A549 (cell line): ENCODE measurements at regions not wholly inside any gene's neighbourhood (a gene's known extent, or its start where the extent isn't known, plus 50 kb on each side); places are given as distances from the start of the nearest gene placed in this dataset.

ENCODE experiments used
- BHLHE40 ChIP-seq: IDR thresholded peaks from 2 replicates; pipeline ENCODE4 v1.6.1; 2012; ENCODE audit warnings: low read depth, low read length, inconsistent platforms
- CTCF ChIP-seq: fragments of >200 bp; sonication (Bioruptor Twin); formaldehyde crosslinking; IDR thresholded peaks from 3 replicates; pipeline ENCODE4 v1.5.1; 2016
- RAD21 ChIP-seq, 2 experiments: fragments of >200 bp in 1 of 2; sonication (Bioruptor Twin) in 1 of 2; formaldehyde crosslinking in 1 of 2; IDR thresholded peaks in 1 of 2; conservative IDR thresholded peaks in 1 of 2; 2 replicates in 1 of 2; 3 replicates in 1 of 2; pipeline ENCODE4 v1.6.1; 2012 to 2018; ENCODE audit warnings: inconsistent platforms in 1 of 2

GRCh38 chr3:18634461-18634860 lies 209.3 kb upstream of the SATB1 start:
- TF ChIP-seq RAD21 (conservative IDR thresholded peaks at IDR 0.05 in 1 of 2, IDR thresholded peaks at IDR 0.05 in 1 of 2), result no peak
- no peak for TF ChIP-seq CTCF
- no peak for TF ChIP-seq BHLHE40
